ENCODE measurements at regions not wholly inside any gene's neighbourhood (a gene's known extent, or its start where the extent isn't known, plus 50 kb on each side); places are given as distances from the start of the nearest gene placed in this dataset.
A peak's percentile ranks its signal among the peaks of the same experiment; 100 is the strongest.

- Histone ChIP-seq H3K79me2 (ENCODE audit: control insufficient read depth, insufficient read depth, low read length, poor library complexity) (no peaks in the 10 kb centered on the region), H2AFZ (ENCODE audit: insufficient read depth, low read length, poor library complexity) (no peak overlapping the region), H3K23ac (ENCODE audit: low read length) (no peak overlapping the region), H4K91ac (ENCODE audit: low read depth, low read length) (no peak overlapping the region), H3K9me3 (ENCODE audit: insufficient read depth, low read depth, low read length) (no peaks in the 10 kb centered on the region), H2AK5ac (ENCODE audit: low read length) (no peak overlapping the region), H3K27me3 (ENCODE audit: insufficient read depth, low read length) (no peaks in the 10 kb centered on the region), H3K14ac (ENCODE audit: low read length) (no peak overlapping the region), H3K79me1 (ENCODE audit: low read length) (no peaks in the 10 kb centered on the region), H4K12ac (ENCODE audit: low read depth, low read length) (no peak overlapping the region), H3K4me2 (ENCODE audit: low read length) (no peak overlapping the region), H3K4me3 (ENCODE audit: low read depth, low read length) (no peak overlapping the region), H3K27ac (ENCODE audit: low read depth, low read length) (peak overlapping the region; percentile 78), H4K8ac (ENCODE audit: low read depth, low read length) (no peak overlapping the region), H2BK5ac (ENCODE audit: low read depth, low read length, poor library complexity) (no peak overlapping the region), H3K9ac (ENCODE audit: low read length) (no peak overlapping the region), H3K18ac (ENCODE audit: low read length) (no peak overlapping the region), H3K4me1 (ENCODE audit: control insufficient read depth in 1 of 2, insufficient read depth in 2 of 2, low read length in 2 of 2) (no peaks in the 10 kb centered on the region), H2BK120ac (ENCODE audit: insufficient read depth, low read length, poor library complexity) (no peak overlapping the region), H3K36me3 (ENCODE audit: control insufficient read depth in 1 of 2, insufficient read depth in 2 of 2, low read length in 2 of 2) (no peaks in the 10 kb centered on the region), H2BK12ac (ENCODE audit: low read length) (no peak overlapping the region), H3K4ac (ENCODE audit: low read depth, low read length) (no peak overlapping the region)
- WGBS (ENCODE audit: extremely low coverage, insufficient coverage, insufficient read length), result no CpG with 5 or more reads among the region's 4 CpGs
- DNase-seq, result peak in 1 of 2 donors; percentile 16
These were observed 606.9 kb downstream of the POM121L12 start for GRCh38 chr7:53642361-53642760.

- Histone ChIP-seq H3K79me1 (ENCODE audit: low read length) (no peaks in the 10 kb centered on the region), H3K79me2 (ENCODE audit: control insufficient read depth, insufficient read depth, low read length, poor library complexity) (no peaks in the 10 kb centered on the region), H3K18ac (ENCODE audit: low read length) (no peak overlapping the region), H3K36me3 (ENCODE audit: control insufficient read depth in 1 of 2, insufficient read depth in 2 of 2, low read length in 2 of 2) (no peaks in the 10 kb centered on the region), H3K4me1 (ENCODE audit: control insufficient read depth in 1 of 2, insufficient read depth in 2 of 2, low read length in 2 of 2) (no peaks in the 10 kb centered on the region), H4K8ac (ENCODE audit: low read depth, low read length) (no peak overlapping the region), H3K14ac (ENCODE audit: low read length) (no peak overlapping the region), H3K4ac (ENCODE audit: low read depth, low read length) (no peak overlapping the region), H3K27me3 (ENCODE audit: insufficient read depth, low read length) (no peaks in the 10 kb centered on the region), H3K23ac (ENCODE audit: low read length) (no peak overlapping the region), H3K4me3 (ENCODE audit: low read depth, low read length) (no peak overlapping the region), H2AFZ (ENCODE audit: insufficient read depth, low read length, poor library complexity) (no peak overlapping the region), H2BK120ac (ENCODE audit: insufficient read depth, low read length, poor library complexity) (peak overlapping the region; percentile 51), H4K91ac (ENCODE audit: low read depth, low read length) (no peak overlapping the region), H2AK5ac (ENCODE audit: low read length) (no peak overlapping the region), H3K27ac (ENCODE audit: low read depth, low read length) (peak overlapping the region; percentile 78), H2BK12ac (ENCODE audit: low read length) (no peak overlapping the region), H2BK5ac (ENCODE audit: low read depth, low read length, poor library complexity) (no peak overlapping the region), H3K9me3 (ENCODE audit: insufficient read depth, low read depth, low read length) (no peaks in the 10 kb centered on the region), H3K9ac (ENCODE audit: low read length) (no peak overlapping the region), H4K12ac (ENCODE audit: low read depth, low read length) (no peak overlapping the region), H3K4me2 (ENCODE audit: low read length) (no peak overlapping the region)
- DNase-seq, result no peak
- WGBS (ENCODE audit: extremely low coverage, insufficient coverage, insufficient read length), result no CpG with 5 or more reads among the region's 2 CpGs
These were observed 607.4 kb downstream of the POM121L12 start for GRCh38 chr7:53642866-53643265.

GRCh38 chr7:53656881-53657280 lies 621.4 kb downstream of the POM121L12 start:
- Histone ChIP-seq H4K12ac (ENCODE audit: low read depth, low read length) (no peak overlapping the region), H4K91ac (ENCODE audit: low read depth, low read length) (no peak overlapping the region), H3K79me2 (ENCODE audit: control insufficient read depth, insufficient read depth, low read length, poor library complexity) (no peaks in the 10 kb centered on the region), H3K18ac (ENCODE audit: low read length) (no peak overlapping the region), H2BK5ac (ENCODE audit: low read depth, low read length, poor library complexity) (no peak overlapping the region), H2AFZ (ENCODE audit: insufficient read depth, low read length, poor library complexity) (peak overlapping the region; percentile 1), H3K14ac (ENCODE audit: low read length) (no peak overlapping the region), H3K23ac (ENCODE audit: low read length) (no peak overlapping the region), H3K79me1 (ENCODE audit: low read length) (no peaks in the 10 kb centered on the region), H4K8ac (ENCODE audit: low read depth, low read length) (no peak overlapping the region), H2BK12ac (ENCODE audit: low read length) (no peak overlapping the region), H2AK5ac (ENCODE audit: low read length) (no peak overlapping the region), H3K36me3 (ENCODE audit: control insufficient read depth in 1 of 2, insufficient read depth in 2 of 2, low read length in 2 of 2) (no peaks in the 10 kb centered on the region), H3K4ac (ENCODE audit: low read depth, low read length) (no peak overlapping the region), H3K9ac (ENCODE audit: low read length) (no peak overlapping the region), H3K27ac (ENCODE audit: low read depth, low read length) (no peak overlapping the region), H3K4me2 (ENCODE audit: low read length) (no peak overlapping the region), H3K4me1 (ENCODE audit: control insufficient read depth in 1 of 2, insufficient read depth in 2 of 2, low read length in 2 of 2) (no peaks in the 10 kb centered on the region), H3K27me3 (ENCODE audit: insufficient read depth, low read length) (no peaks in the 10 kb centered on the region), H3K4me3 (ENCODE audit: low read depth, low read length) (no peak overlapping the region), H2BK120ac (ENCODE audit: insufficient read depth, low read length, poor library complexity) (no peak overlapping the region), H3K9me3 (ENCODE audit: insufficient read depth, low read depth, low read length) (no peaks in the 10 kb centered on the region)
- WGBS (ENCODE audit: extremely low coverage, insufficient coverage, insufficient read length), result no CpG with 5 or more reads among the region's 1 CpG
- peak; percentile 62 to 74 for DNase-seq

- H3K4me3 ChIP-seq (ENCODE audit: low read depth, low read length), result no peak overlapping the region
- no peak overlapping the region for H4K8ac ChIP-seq (ENCODE audit: low read depth, low read length)
- no peak overlapping the region for H4K12ac ChIP-seq (ENCODE audit: low read depth, low read length)
- H4K91ac ChIP-seq (ENCODE audit: low read depth, low read length), result no peak overlapping the region
- WGBS (ENCODE audit: extremely low coverage, insufficient coverage, insufficient read length), result no CpG with 5 or more reads among the region's 1 CpG
- no peaks in the 10 kb centered on the region for H3K9me3 ChIP-seq (ENCODE audit: insufficient read depth, low read depth, low read length)
- no peak overlapping the region for H3K27ac ChIP-seq (ENCODE audit: low read depth, low read length)
- H3K18ac ChIP-seq (ENCODE audit: low read length), result no peak overlapping the region
- no peak overlapping the region for H2AK5ac ChIP-seq (ENCODE audit: low read length)
- no peaks in the 10 kb centered on the region for H3K79me1 ChIP-seq (ENCODE audit: low read length)
- no peak overlapping the region for H3K9ac ChIP-seq (ENCODE audit: low read length)
- H3K4me2 ChIP-seq (ENCODE audit: low read length), result no peak overlapping the region
- no peak for DNase-seq
- no peak overlapping the region for H2BK120ac ChIP-seq (ENCODE audit: insufficient read depth, low read length, poor library complexity)
- H3K79me2 ChIP-seq (ENCODE audit: control insufficient read depth, insufficient read depth, low read length, poor library complexity), result no peaks in the 10 kb centered on the region
- H3K4ac ChIP-seq (ENCODE audit: low read depth, low read length), result no peak overlapping the region
- H2BK5ac ChIP-seq (ENCODE audit: low read depth, low read length, poor library complexity), result no peak overlapping the region
- H3K23ac ChIP-seq (ENCODE audit: low read length), result no peak overlapping the region
- no peaks in the 10 kb centered on the region for H3K27me3 ChIP-seq (ENCODE audit: insufficient read depth, low read length)
- no peaks in the 10 kb centered on the region for H3K36me3 ChIP-seq (ENCODE audit: control insufficient read depth in 1 of 2, insufficient read depth in 2 of 2, low read length in 2 of 2)
- no peak overlapping the region for H2AFZ ChIP-seq (ENCODE audit: insufficient read depth, low read length, poor library complexity)
- no peaks in the 10 kb centered on the region for H3K4me1 ChIP-seq (ENCODE audit: control insufficient read depth in 1 of 2, insufficient read depth in 2 of 2, low read length in 2 of 2)
- H2BK12ac ChIP-seq (ENCODE audit: low read length), result no peak overlapping the region
- no peak overlapping the region for H3K14ac ChIP-seq (ENCODE audit: low read length)
These were observed 622.2 kb downstream of the POM121L12 start for GRCh38 chr7:53657586-53657985.

Data from trophoblast cell (in vitro differentiated cells and primary cell).